Upper lobe of right lung (tissue), 1 donor: ENCODE measurements at regions not wholly inside any gene's neighbourhood (a gene's known extent, or its start where the extent isn't known, plus 50 kb on each side); places are given as distances from the start of the nearest gene placed in this dataset.

Source experiments
- ATAC-seq: fragments of 200-7000 bp; cut with Tn5 transposase; one replicate; pipeline ENCODE4 v1.9.1; 2020; ENCODE audit warnings: mild to moderate bottlenecking, moderate library complexity
- DNase-seq: peaks from one replicate; pipeline ENCODE4 v3.0.0-alpha.2; 2020
- H3K27ac ChIP-seq: fragments of 200-600 bp; one replicate; pipeline ENCODE4 v1.8.0; 2022
- H3K27me3 ChIP-seq: fragments of 200-600 bp; one replicate; pipeline ENCODE4 v1.8.0; 2022; ENCODE audit warnings: mild to moderate bottlenecking
- H3K36me3 ChIP-seq: fragments of 200-600 bp; one replicate; pipeline ENCODE4 v1.8.0; 2022
- H3K4me1 ChIP-seq: fragments of 200-600 bp; one replicate; pipeline ENCODE4 v1.8.0; 2022
- H3K4me3 ChIP-seq: fragments of 200-600 bp; one replicate; pipeline ENCODE4 v1.8.0; 2022; ENCODE audit warnings: mild to moderate bottlenecking
- H3K9me3 ChIP-seq: fragments of 200-600 bp; one replicate; pipeline ENCODE4 v1.8.0; 2022
- intact Hi-C: fragments of 100-400 bp; cut with DNase I; formaldehyde crosslinking; loops from one replicate; pipeline ENCODE4 v1.11.0; 2022
- TF ChIP-seq, protein P1 (sequence below): fragments of 200-600 bp; IDR thresholded peaks from one replicate; pipeline ENCODE4 v1.8.0; 2022; ENCODE audit warnings: antibody characterized with exemption
- donor health status: DM: no; HTN: yes; CAD: no; lungs with severe emphysema.

DNA sequence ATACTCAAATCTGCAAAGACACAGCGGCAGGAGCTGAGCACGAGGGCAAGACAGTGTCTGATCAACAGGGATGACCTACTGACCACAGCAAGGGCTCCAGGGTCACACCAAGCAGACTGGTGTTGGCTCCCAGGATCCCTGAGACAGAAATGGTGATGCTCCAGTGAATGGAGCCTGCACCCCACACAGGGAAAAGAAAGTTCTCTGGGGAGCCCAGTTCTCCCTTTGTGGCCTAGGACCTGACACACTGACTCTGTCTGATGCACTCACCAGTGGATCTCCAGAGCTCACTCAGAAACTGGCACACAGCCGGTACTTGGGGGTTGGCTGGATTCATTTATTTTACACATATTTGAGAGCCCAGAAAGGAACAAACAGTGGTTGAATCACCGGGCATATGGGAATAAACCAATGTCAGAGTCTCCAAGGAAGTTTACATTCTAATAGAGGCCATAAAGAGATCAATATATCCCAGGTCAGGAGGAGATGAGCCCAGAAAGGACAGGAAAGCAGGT, 215.6 kb upstream of the ARL4C start:
- no peak overlapping the region for H3K27ac ChIP-seq
- peaks cover 7% of the 10 kb centered on the region for H3K27me3 ChIP-seq
- DNase-seq = no peak
- no peak overlapping the region for H3K4me3 ChIP-seq
- intact Hi-C loops = no loop called here
- TF ChIP-seq, protein P1, sequence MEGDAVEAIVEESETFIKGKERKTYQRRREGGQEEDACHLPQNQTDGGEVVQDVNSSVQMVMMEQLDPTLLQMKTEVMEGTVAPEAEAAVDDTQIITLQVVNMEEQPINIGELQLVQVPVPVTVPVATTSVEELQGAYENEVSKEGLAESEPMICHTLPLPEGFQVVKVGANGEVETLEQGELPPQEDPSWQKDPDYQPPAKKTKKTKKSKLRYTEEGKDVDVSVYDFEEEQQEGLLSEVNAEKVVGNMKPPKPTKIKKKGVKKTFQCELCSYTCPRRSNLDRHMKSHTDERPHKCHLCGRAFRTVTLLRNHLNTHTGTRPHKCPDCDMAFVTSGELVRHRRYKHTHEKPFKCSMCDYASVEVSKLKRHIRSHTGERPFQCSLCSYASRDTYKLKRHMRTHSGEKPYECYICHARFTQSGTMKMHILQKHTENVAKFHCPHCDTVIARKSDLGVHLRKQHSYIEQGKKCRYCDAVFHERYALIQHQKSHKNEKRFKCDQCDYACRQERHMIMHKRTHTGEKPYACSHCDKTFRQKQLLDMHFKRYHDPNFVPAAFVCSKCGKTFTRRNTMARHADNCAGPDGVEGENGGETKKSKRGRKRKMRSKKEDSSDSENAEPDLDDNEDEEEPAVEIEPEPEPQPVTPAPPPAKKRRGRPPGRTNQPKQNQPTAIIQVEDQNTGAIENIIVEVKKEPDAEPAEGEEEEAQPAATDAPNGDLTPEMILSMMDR = no peak
- no peaks in the 10 kb centered on the region for H3K4me1 ChIP-seq
- ATAC-seq = no peak
- no peaks in the 10 kb centered on the region for H3K36me3 ChIP-seq
- no peaks in the 10 kb centered on the region for H3K9me3 ChIP-seq

DNA sequence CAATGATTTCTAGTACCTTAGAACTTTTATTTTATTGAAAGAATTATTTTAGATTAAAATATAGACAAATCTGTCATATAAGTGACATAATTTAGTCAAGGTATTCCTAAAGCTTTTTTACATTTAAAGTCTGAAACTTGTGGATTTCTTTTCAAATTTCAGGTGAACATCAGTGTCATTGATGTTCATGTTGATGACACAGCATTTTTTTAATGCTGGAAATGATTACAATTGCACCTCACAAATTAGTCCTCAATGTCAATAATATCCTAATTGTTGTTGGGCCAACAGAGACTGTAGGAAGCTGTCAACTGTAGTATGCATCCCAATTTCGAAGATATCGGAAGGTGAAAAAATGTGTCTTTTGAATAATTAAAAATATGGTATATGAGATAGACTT, 214.4 kb upstream of the ARL4C start:
- Histone ChIP-seq H3K27ac (no peak overlapping the region), H3K4me3 (no peak overlapping the region), H3K4me1 (no peaks in the 10 kb centered on the region), H3K9me3 (no peaks in the 10 kb centered on the region), H3K27me3 (peaks cover 7% of the 10 kb centered on the region), H3K36me3 (no peaks in the 10 kb centered on the region)
- intact Hi-C loops = no loop called here
- TF ChIP-seq, protein P1 = no peak
- DNase-seq (no peak), ATAC-seq (no peak)

DNA sequence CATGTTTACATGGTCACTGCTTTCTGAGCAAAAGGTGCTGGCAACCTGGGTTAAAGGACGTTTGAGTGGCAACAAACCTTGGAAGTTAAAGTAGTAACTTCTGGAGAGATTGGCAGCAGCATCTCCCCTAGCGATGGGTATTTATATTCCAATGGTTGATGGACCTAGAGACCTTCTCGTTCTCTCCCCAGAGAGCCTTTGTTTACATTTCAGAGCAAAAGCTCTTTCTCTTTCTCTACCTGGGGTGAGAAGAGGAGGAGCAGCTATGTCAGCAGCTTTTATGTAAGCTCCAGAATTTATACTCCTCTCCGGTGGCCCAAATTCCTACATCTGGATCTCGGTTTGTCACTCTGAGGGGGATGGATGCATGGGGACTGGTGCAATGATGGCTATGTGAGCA, 213.7 kb upstream of the ARL4C start:
- Histone ChIP-seq H3K4me1 (no peaks in the 10 kb centered on the region), H3K27me3 (peaks cover 7% of the 10 kb centered on the region), H3K4me3 (no peak overlapping the region), H3K36me3 (no peaks in the 10 kb centered on the region), H3K9me3 (no peaks in the 10 kb centered on the region), H3K27ac (no peak overlapping the region)
- TF ChIP-seq, protein P1 = no peak
- ATAC-seq = no peak
- intact Hi-C loops = no loop called here
- no peak for DNase-seq

DNA sequence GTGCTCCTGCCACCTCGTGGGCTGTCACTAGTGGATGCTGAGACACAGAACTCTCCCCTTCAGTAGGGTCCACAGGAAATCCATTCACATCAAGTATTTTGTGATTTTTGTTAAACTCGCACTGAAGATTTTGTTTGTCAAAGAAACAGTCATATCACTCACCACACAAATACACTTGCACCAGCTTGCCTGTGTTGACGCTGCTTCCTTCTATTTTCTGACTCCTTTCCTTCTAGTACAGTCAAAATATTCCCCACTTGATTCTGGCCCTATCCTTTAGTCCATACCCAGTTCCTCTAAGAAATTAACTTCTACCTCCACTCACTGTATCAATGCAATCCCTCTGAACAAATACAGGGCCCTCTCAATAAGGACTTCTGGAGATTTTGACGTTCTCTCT, 213.2 kb upstream of the ARL4C start:
- H3K4me3 ChIP-seq = no peak overlapping the region
- H3K9me3 ChIP-seq = no peaks in the 10 kb centered on the region
- no peak for DNase-seq
- no peaks in the 10 kb centered on the region for H3K4me1 ChIP-seq
- TF ChIP-seq, protein P1 = no peak
- intact Hi-C loops = no loop called here
- H3K27me3 ChIP-seq = peaks cover 7% of the 10 kb centered on the region
- H3K27ac ChIP-seq = no peak overlapping the region
- no peak for ATAC-seq
- no peaks in the 10 kb centered on the region for H3K36me3 ChIP-seq

DNA sequence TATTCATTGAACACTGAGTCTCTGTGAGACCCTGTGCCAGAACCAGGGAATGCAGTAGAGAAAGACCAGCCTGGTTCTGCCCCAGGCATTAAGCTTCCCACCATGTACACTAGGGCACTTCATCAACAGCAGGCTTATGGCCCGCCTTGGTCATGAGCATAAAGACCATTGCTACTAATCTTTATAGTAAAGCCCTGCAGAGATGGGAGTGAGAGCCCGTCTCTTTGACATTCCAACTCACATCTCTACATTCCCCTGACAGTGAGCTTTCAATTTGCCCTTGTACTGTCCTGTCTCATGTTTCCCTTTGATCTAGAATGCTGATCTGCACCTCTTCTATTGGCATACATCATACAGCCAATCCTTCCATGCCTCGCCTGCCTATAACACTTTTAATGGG, 211.8 kb upstream of the ARL4C start:
- ATAC-seq = no peak

More for the DNA sequence above, 211.8 kb upstream of the ARL4C start:
- Histone ChIP-seq H3K27ac (no peak overlapping the region), H3K27me3 (peaks cover 7% of the 10 kb centered on the region), H3K4me3 (no peak overlapping the region), H3K36me3 (no peaks in the 10 kb centered on the region), H3K4me1 (no peaks in the 10 kb centered on the region), H3K9me3 (no peaks in the 10 kb centered on the region)
- DNase-seq = no peak
- TF ChIP-seq, protein P1 = no peak
- intact Hi-C loops = no loop called here
